Osteoblast (primary cell): ENCODE measurements at regions not wholly inside any gene's neighbourhood (a gene's known extent, or its start where the extent isn't known, plus 50 kb on each side); places are given as distances from the start of the nearest gene placed in this dataset.

Source experiments
- DNase-seq: peaks from one replicate; pipeline ENCODE4 v3.0.0; 2011; ENCODE audit warnings: low spot score, mixed read lengths; ENCODE audit not compliant: insufficient read length; ENCODE audit errors: missing footprints
- H2AFZ ChIP-seq: 2 replicates; pipeline ENCODE4 v1.6.0; 2011; ENCODE audit warnings: mild to moderate bottlenecking, low read length
- H3K27ac ChIP-seq: 2 replicates; pipeline ENCODE4 v1.5.1; 2011; ENCODE audit warnings: mild to moderate bottlenecking, low read depth, low read length, moderate library complexity
- H3K27me3 ChIP-seq: 2 replicates; pipeline ENCODE4 v1.6.0; 2012; ENCODE audit warnings: mild to moderate bottlenecking, control low read depth, inconsistent platforms, low read length, moderate library complexity; ENCODE audit not compliant: insufficient read depth
- H3K36me3 ChIP-seq: 2 replicates; pipeline ENCODE4 v1.5.1; 2011; ENCODE audit warnings: mild to moderate bottlenecking, low read length, control low read depth, moderate library complexity; ENCODE audit not compliant: insufficient read depth
- H3K4me1 ChIP-seq: 2 replicates; pipeline ENCODE4 v1.5.1; 2011; ENCODE audit warnings: mild to moderate bottlenecking, low read length, control low read depth, moderate library complexity; ENCODE audit not compliant: insufficient read depth
- H3K4me2 ChIP-seq: 2 replicates; pipeline ENCODE4 v1.6.0; 2011; ENCODE audit warnings: mild to moderate bottlenecking, low read length; ENCODE audit not compliant: insufficient read depth
- H3K4me3 ChIP-seq: fragments of 200-600 bp; sonication (generic); 3 replicates; pipeline ENCODE4 v1.5.1; 2012; ENCODE audit warnings: mild to moderate bottlenecking, low read length, inconsistent platforms; ENCODE audit not compliant: insufficient read depth
- H3K79me2 ChIP-seq: 2 replicates; pipeline ENCODE4 v1.6.0; 2012; ENCODE audit warnings: mild to moderate bottlenecking, low read length, control low read depth, inconsistent platforms; ENCODE audit not compliant: insufficient read depth
- H3K9me3 ChIP-seq: 2 replicates; pipeline ENCODE4 v1.5.1; 2011; ENCODE audit warnings: low read depth, low read length, control low read depth
- H4K20me1 ChIP-seq: 2 replicates; pipeline ENCODE4 v1.6.0; 2012; ENCODE audit warnings: mild to moderate bottlenecking, low read length, control low read depth; ENCODE audit not compliant: insufficient read depth
- CTCF ChIP-seq: IDR thresholded peaks from 2 replicates; pipeline ENCODE4 v1.5.1; 2011; ENCODE audit warnings: mild to moderate bottlenecking, low read depth, low read length, moderate library complexity; ENCODE audit errors: extremely low read depth

GRCh38 chr4:151517896-151518295 is 108.9 kb downstream of the FHIP1A start:
- H3K36me3 ChIP-seq, result no peaks in the 10 kb centered on the region
- H4K20me1 ChIP-seq, result no peaks in the 10 kb centered on the region

GRCh38 chr4:151518359-151518758 is 109.4 kb downstream of the FHIP1A start:
- no peaks in the 10 kb centered on the region for H3K36me3 ChIP-seq
- no peak for TF ChIP-seq CTCF
- H4K20me1 ChIP-seq, result no peaks in the 10 kb centered on the region

More at GRCh38 chr4:151517896-151518295, 108.9 kb downstream of the FHIP1A start:
- DNase-seq, result no peak
- no peaks in the 10 kb centered on the region for H3K79me2 ChIP-seq
- H3K9me3 ChIP-seq, result no peaks in the 10 kb centered on the region
- no peaks in the 10 kb centered on the region for H3K4me1 ChIP-seq
- H3K27ac ChIP-seq, result no peak overlapping the region
- H3K4me2 ChIP-seq, result no peak overlapping the region
- no peak overlapping the region for H3K4me3 ChIP-seq
- H2AFZ ChIP-seq, result no peak overlapping the region
- no peak for TF ChIP-seq CTCF
- no peaks in the 10 kb centered on the region for H3K27me3 ChIP-seq

GRCh38 chr4:151519728-151520415 is 110.9 kb downstream of the FHIP1A start:
- Histone ChIP-seq H3K79me2 (no peaks in the 10 kb centered on the region), H3K9me3 (no peaks in the 10 kb centered on the region), H3K4me3 (no peak overlapping the region), H3K4me2 (no peak overlapping the region), H2AFZ (no peak overlapping the region), H3K36me3 (no peaks in the 10 kb centered on the region), H3K27me3 (no peaks in the 10 kb centered on the region), H3K27ac (no peak overlapping the region), H4K20me1 (no peaks in the 10 kb centered on the region), H3K4me1 (no peaks in the 10 kb centered on the region)
- no peak for DNase-seq
- no peak for TF ChIP-seq CTCF

More at GRCh38 chr4:151518359-151518758, 109.4 kb downstream of the FHIP1A start:
- Histone ChIP-seq H3K4me3 (no peak overlapping the region), H3K27me3 (no peaks in the 10 kb centered on the region), H2AFZ (no peak overlapping the region), H3K27ac (no peak overlapping the region), H3K4me1 (no peaks in the 10 kb centered on the region), H3K79me2 (no peaks in the 10 kb centered on the region), H3K4me2 (no peak overlapping the region), H3K9me3 (no peaks in the 10 kb centered on the region)
- no peak for DNase-seq

GRCh38 chr4:151522866-151523519 is 114.0 kb downstream of the FHIP1A start:
- H2AFZ ChIP-seq, result no peak overlapping the region
- H4K20me1 ChIP-seq, result no peaks in the 10 kb centered on the region
- no peaks in the 10 kb centered on the region for H3K36me3 ChIP-seq
- no peaks in the 10 kb centered on the region for H3K4me1 ChIP-seq
- no peak overlapping the region for H3K4me3 ChIP-seq
- no peak overlapping the region for H3K27ac ChIP-seq
- H3K4me2 ChIP-seq, result no peak overlapping the region
- no peak for TF ChIP-seq CTCF
- H3K27me3 ChIP-seq, result no peaks in the 10 kb centered on the region
- no peak for DNase-seq
- no peaks in the 10 kb centered on the region for H3K79me2 ChIP-seq
- no peaks in the 10 kb centered on the region for H3K9me3 ChIP-seq
